PC-3 (cell line): ENCODE measurements at regions not wholly inside any gene's neighbourhood (a gene's known extent, or its start where the extent isn't known, plus 50 kb on each side); places are given as distances from the start of the nearest gene placed in this dataset.

Experiments
- ATAC-seq: fragments of 200-7000 bp; cut with Tn5 transposase; 2 replicates; pipeline ENCODE4 v1.9.1; 2020; ENCODE audit warnings: mild to moderate bottlenecking, moderate library complexity
- BruUV-seq: library from RNA; stranded (reverse); fragments of 400-500 nt; replicated peaks from 2 replicates; lab custom pipeline; 2021; lab: Mats Ljungman, UMichigan
- CTCF ChIA-PET: fragments of 300-600 bp; sonication (Branson Sonifier 250); formaldehyde crosslinking; loops from one replicate; lab custom pipeline; 2022; ENCODE audit warnings: antibody characterized with exemption; lab: Charles Lee
- POLR2A ChIA-PET: fragments of 300-600 bp; sonication (Branson Sonifier 250); formaldehyde crosslinking; loops from one replicate; lab custom pipeline; 2022; ENCODE audit warnings: antibody characterized with exemption; ENCODE audit not compliant: unreplicated experiment; lab: Charles Lee
- DNase-seq: peaks from one replicate; pipeline ENCODE4 v3.0.0-alpha.2; 2015
- H2AFZ ChIP-seq: fragments of 300-600 bp; sonication (generic); 2 replicates; pipeline ENCODE4 v1.6.0; 2016; ENCODE audit warnings: antibody characterized with exemption, low read length
- H3F3A ChIP-seq: fragments of 300-600 bp; sonication (generic); one replicate; pipeline ENCODE4 v1.6.0; 2017; ENCODE audit warnings: antibody characterized with exemption, low read length, control low read depth, mild to moderate bottlenecking; ENCODE audit not compliant: unreplicated experiment
- H3K27ac ChIP-seq: fragments of 300-600 bp; sonication (generic); 2 replicates; pipeline ENCODE4 v1.5.1; 2016; ENCODE audit warnings: mild to moderate bottlenecking, low read length
- H3K27me3 ChIP-seq: fragments of 300-600 bp; sonication (generic); 2 replicates; pipeline ENCODE4 v1.6.1; 2016; ENCODE audit warnings: low read length, mixed read lengths
- H3K36me3 ChIP-seq: fragments of 300-600 bp; sonication (generic); 2 replicates; pipeline ENCODE4 v1.6.1; 2016; ENCODE audit warnings: low read depth, mixed run types, low read length, mixed read lengths
- H3K4me1 ChIP-seq: fragments of 300-600 bp; sonication (generic); 2 replicates; pipeline ENCODE4 v1.5.1; 2016; ENCODE audit warnings: low read length; ENCODE audit not compliant: insufficient read depth
- H3K4me2 ChIP-seq: fragments of 300-600 bp; sonication (generic); 2 replicates; pipeline ENCODE4 v1.6.0; 2016; ENCODE audit warnings: low read length
- H3K4me3 ChIP-seq: fragments of 300-600 bp; sonication (generic); 2 replicates; pipeline ENCODE4 v1.5.1; 2016; ENCODE audit warnings: mild to moderate bottlenecking, low read length, mixed read lengths
- H3K79me2 ChIP-seq: fragments of 300-600 bp; sonication (generic); 2 replicates; pipeline ENCODE4 v1.6.1; 2017; ENCODE audit warnings: low read length, mixed read lengths
- H3K9ac ChIP-seq: fragments of 300-600 bp; sonication (generic); 2 replicates; pipeline ENCODE4 v1.6.0; 2016; ENCODE audit warnings: mild to moderate bottlenecking, low read length
- H3K9me2 ChIP-seq: fragments of 300-600 bp; sonication (generic); replicated peaks from 2 replicates; pipeline ENCODE4 v1.6.1; 2016; ENCODE audit warnings: mixed run types, low read length, mixed read lengths
- H3K9me3 ChIP-seq: fragments of 300-600 bp; sonication (generic); 2 replicates; pipeline ENCODE4 v1.6.1; 2016; ENCODE audit warnings: low read length, mixed read lengths
- H4K20me1 ChIP-seq: fragments of 300-600 bp; sonication (generic); 2 replicates; pipeline ENCODE4 v1.6.1; 2016; ENCODE audit warnings: low read length, mixed read lengths
- CTCF ChIP-seq: fragments of 300-600 bp; sonication (generic); conservative IDR thresholded peaks from 2 replicates; pipeline ENCODE4 v1.5.1; 2017; ENCODE audit warnings: antibody characterized with exemption, low read depth, mild to moderate bottlenecking, low read length
- EZH2 ChIP-seq: fragments of 300-600 bp; sonication (generic); IDR thresholded peaks from one replicate; pipeline ENCODE4 v1.6.1; 2017; ENCODE audit warnings: antibody characterized with exemption, mild to moderate bottlenecking, low read length; ENCODE audit not compliant: unreplicated experiment
- EZH2phosphoT487 ChIP-seq: fragments of 300-600 bp; sonication (generic); IDR thresholded peaks from 2 replicates; pipeline ENCODE4 v1.6.1; 2018; ENCODE audit warnings: mild to moderate bottlenecking, antibody characterized with exemption, low read length, borderline replicate concordance
- intact Hi-C: fragments of 100-400 bp; cut with micrococcal nuclease; formaldehyde crosslinking; loops from 2 replicates; pipeline ENCODE4 v1.9.0; 2023

GRCh38 chr16:86671486-86672178, 93.3 kb downstream of the FOXL1 start:
- ChIA-PET CTCF (no interaction called here), POLR2A (no interaction called here)
- no peak overlapping the region for H3K4me2 ChIP-seq
- H3K9me2 ChIP-seq, result no peaks in the 10 kb centered on the region
- no peak for TF ChIP-seq EZH2
- no peak for TF ChIP-seq EZH2phosphoT487
- TF ChIP-seq CTCF, result no peak
- no peak overlapping the region for H3K4me3 ChIP-seq
- no peak for ATAC-seq
- peaks cover 11% of the 10 kb centered on the region for H3K4me1 ChIP-seq
- no peak overlapping the region for H2AFZ ChIP-seq
- H3K79me2 ChIP-seq, result no peaks in the 10 kb centered on the region
- H3K9ac ChIP-seq, result no peak overlapping the region
- H3K27ac ChIP-seq, result no peak overlapping the region
- H3K9me3 ChIP-seq, result no peaks in the 10 kb centered on the region
- no peaks in the 10 kb centered on the region for H3F3A ChIP-seq
- no TSS peak for BruUV-seq
- DNase-seq, result no peak
- H3K36me3 ChIP-seq, result no peaks in the 10 kb centered on the region
- no peaks in the 10 kb centered on the region for H3K27me3 ChIP-seq
- no peaks in the 10 kb centered on the region for H4K20me1 ChIP-seq
- intact Hi-C loops, result no loop called here

GRCh38 chr16:86672179-86672863, 94.0 kb downstream of the FOXL1 start:
- Histone ChIP-seq H3K27ac (no peak overlapping the region), H4K20me1 (no peaks in the 10 kb centered on the region), H3K4me2 (no peak overlapping the region), H3K9me2 (no peaks in the 10 kb centered on the region), H3K9me3 (no peaks in the 10 kb centered on the region), H3F3A (no peaks in the 10 kb centered on the region), H3K4me3 (no peak overlapping the region), H3K4me1 (peaks cover 14% of the 10 kb centered on the region), H3K36me3 (no peaks in the 10 kb centered on the region), H3K27me3 (no peaks in the 10 kb centered on the region), H3K79me2 (no peaks in the 10 kb centered on the region), H2AFZ (no peak overlapping the region), H3K9ac (no peak overlapping the region)
- no TSS peak for BruUV-seq
- CTCF ChIA-PET, result no interaction called here
- intact Hi-C loops, result no loop called here
- DNase-seq (no peak), ATAC-seq (no peak)
- POLR2A ChIA-PET, result no interaction called here
- TF ChIP-seq EZH2 (no peak), CTCF (no peak), EZH2phosphoT487 (no peak)
